ENCODE measurements at regions not wholly inside any gene's neighbourhood (a gene's known extent, or its start where the extent isn't known, plus 50 kb on each side); places are given as distances from the start of the nearest gene placed in this dataset.

- no peak for TF ChIP-seq CTCF (IDR thresholded peaks at IDR 0.05; ENCODE audit: insufficient read depth, low read length, poor library complexity, severe bottlenecking)
- TF ChIP-seq EZH2phosphoT487 (conservative IDR thresholded peaks at IDR 0.05; ENCODE audit: low read length) = no peak
Observed at GRCh38 chr2:203797276-203797675, 70.3 kb upstream of the CTLA4 start.

Data from SU-DHL-6 (cell line).